PFSK-1 (cell line): ENCODE measurements at regions not wholly inside any gene's neighbourhood (a gene's known extent, or its start where the extent isn't known, plus 50 kb on each side); places are given as distances from the start of the nearest gene placed in this dataset.

Source experiments
- FOXP2 ChIP-seq: optimal IDR thresholded peaks from 2 replicates; pipeline ENCODE3; 2011; ENCODE audit warnings: borderline replicate concordance, control low read depth, inconsistent platforms; ENCODE audit not compliant: insufficient read depth; ENCODE audit errors: extremely low read length, extremely low read depth
- POLR2AphosphoS5 ChIP-seq: IDR thresholded peaks from 2 replicates; pipeline ENCODE4 v1.6.1; 2012; ENCODE audit warnings: low read depth, mild to moderate bottlenecking, control low read depth, low read length, moderate library complexity
- SIN3A ChIP-seq: IDR thresholded peaks from 2 replicates; pipeline ENCODE4 v1.6.1; 2012; ENCODE audit warnings: mild to moderate bottlenecking, low read length, moderate library complexity, borderline replicate concordance; ENCODE audit not compliant: insufficient read depth
- TAF1 ChIP-seq: IDR thresholded peaks from 2 replicates; pipeline ENCODE4 v1.6.1; 2012; ENCODE audit warnings: low read length, control low read depth, borderline replicate concordance; ENCODE audit not compliant: insufficient read depth
- TF ChIP-seq, protein P1 (sequence below), 2 experiments: IDR thresholded peaks; 2 replicates each; pipeline versions ENCODE4 v1.6.1 to v1.8.0; 2011 to 2012; ENCODE audit warnings: low read depth in 2 of 2, low read length in 2 of 2, control low read depth in 1 of 2, inconsistent platforms in 1 of 2, mild to moderate bottlenecking in 1 of 2, moderate library complexity in 1 of 2; ENCODE audit not compliant: insufficient read depth in 1 of 2

DNA sequence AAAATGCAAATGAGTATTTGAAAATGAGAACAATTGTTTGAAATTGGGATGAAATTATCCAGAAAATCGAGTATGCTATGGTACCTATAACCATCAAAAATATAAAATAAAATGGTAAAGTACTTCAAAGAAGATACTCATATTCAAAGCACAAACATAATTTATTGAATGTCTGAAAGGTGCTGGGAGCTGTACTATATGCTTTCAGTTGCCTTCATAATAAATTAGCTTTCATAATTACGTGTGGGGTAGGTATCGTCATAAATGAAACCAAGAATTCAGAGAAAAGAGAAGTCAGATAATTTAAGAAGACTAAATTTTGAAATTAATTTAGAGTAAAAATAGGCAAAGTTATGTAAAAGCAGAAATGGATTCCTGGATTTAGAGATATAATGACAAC, 721.9 kb upstream of the ACVR2A start:
- TF ChIP-seq TAF1 = no peak

GRCh38 chr2:147110962-147111361, 733.9 kb upstream of the ACVR2A start:
- no peak for TF ChIP-seq POLR2AphosphoS5
- no peak for TF ChIP-seq FOXP2
- no peak for TF ChIP-seq SIN3A

GRCh38 chr2:147110317-147110716, 734.5 kb upstream of the ACVR2A start:
- TF ChIP-seq FOXP2 = no peak
- no peak for TF ChIP-seq TAF1
- TF ChIP-seq SIN3A = no peak
- TF ChIP-seq, protein P1, sequence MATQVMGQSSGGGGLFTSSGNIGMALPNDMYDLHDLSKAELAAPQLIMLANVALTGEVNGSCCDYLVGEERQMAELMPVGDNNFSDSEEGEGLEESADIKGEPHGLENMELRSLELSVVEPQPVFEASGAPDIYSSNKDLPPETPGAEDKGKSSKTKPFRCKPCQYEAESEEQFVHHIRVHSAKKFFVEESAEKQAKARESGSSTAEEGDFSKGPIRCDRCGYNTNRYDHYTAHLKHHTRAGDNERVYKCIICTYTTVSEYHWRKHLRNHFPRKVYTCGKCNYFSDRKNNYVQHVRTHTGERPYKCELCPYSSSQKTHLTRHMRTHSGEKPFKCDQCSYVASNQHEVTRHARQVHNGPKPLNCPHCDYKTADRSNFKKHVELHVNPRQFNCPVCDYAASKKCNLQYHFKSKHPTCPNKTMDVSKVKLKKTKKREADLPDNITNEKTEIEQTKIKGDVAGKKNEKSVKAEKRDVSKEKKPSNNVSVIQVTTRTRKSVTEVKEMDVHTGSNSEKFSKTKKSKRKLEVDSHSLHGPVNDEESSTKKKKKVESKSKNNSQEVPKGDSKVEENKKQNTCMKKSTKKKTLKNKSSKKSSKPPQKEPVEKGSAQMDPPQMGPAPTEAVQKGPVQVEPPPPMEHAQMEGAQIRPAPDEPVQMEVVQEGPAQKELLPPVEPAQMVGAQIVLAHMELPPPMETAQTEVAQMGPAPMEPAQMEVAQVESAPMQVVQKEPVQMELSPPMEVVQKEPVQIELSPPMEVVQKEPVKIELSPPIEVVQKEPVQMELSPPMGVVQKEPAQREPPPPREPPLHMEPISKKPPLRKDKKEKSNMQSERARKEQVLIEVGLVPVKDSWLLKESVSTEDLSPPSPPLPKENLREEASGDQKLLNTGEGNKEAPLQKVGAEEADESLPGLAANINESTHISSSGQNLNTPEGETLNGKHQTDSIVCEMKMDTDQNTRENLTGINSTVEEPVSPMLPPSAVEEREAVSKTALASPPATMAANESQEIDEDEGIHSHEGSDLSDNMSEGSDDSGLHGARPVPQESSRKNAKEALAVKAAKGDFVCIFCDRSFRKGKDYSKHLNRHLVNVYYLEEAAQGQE (IDR thresholded peaks at IDR 0.05; ENCODE audit: insufficient read depth in 1 of 2, low read depth in 2 of 2, low read length in 2 of 2) = no peak
- no peak for TF ChIP-seq POLR2AphosphoS5

DNA sequence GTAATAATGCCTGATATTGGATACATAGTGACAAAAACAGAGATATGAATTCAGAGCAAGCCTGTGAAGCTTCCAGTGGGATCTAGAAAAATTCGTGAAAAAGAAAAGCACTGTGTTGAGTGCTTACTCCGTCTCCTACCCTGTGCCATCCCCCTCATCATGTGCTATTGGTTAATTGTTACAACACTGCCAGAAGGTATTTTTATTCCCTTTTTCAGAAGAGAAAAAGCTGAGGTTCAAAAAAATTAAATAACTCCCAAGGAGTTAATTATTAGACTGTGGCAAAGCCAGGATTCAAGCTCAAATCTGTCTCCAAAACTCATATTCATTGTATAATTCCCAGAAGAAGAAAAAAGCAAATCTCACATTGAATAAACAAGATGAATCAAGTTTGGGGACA, 735.5 kb upstream of the ACVR2A start:
- no peak for TF ChIP-seq POLR2AphosphoS5
- TF ChIP-seq FOXP2 = no peak
- no peak for TF ChIP-seq SIN3A

GRCh38 chr2:147108548-147108947, 736.3 kb upstream of the ACVR2A start:
- TF ChIP-seq, protein P1 (IDR thresholded peaks at IDR 0.05; ENCODE audit: insufficient read depth in 1 of 2, low read depth in 2 of 2, low read length in 2 of 2) = no peak
- TF ChIP-seq TAF1 (no peak), POLR2AphosphoS5 (no peak), SIN3A (no peak), FOXP2 (no peak)

DNA sequence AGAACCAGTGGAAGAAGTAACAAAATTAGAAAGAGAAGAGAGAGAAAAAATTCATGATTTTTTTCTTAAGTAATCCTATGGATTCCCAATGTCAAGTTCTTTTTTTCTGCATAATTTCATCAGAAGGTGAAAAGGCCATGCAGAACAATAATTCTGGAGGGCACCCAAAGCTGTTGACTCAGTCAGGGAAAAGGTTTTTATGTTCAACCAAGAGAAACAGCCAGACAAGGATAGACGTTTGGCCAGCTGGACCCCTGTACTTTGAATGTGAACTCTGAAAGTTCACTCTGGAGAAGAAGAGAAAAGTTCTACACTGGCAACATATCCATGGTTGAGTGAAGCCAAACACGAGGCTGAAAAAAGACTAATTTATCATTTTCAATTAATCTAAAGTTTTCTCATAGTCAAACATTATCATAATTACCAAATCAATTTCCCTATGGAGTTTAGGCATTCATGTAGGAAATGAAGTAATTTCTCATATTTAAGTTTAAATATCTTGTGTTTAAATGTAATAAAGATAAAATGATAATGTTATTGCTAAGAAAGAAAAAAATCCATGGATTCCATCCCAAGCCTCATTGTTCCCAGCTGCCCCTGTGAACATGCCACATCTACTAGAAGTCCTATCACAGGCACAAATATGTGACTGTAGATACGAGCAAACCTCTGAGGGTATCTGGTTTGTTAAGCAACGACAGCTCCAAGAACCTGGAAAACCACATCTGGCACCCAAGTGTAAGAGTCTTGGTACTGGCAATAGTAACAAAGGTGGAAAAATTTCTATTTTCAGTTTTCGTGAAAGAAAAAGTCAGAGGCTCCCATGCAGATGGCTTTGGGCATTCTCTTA, 742.7 kb upstream of the ACVR2A start:
- no peak for TF ChIP-seq SIN3A

DNA sequence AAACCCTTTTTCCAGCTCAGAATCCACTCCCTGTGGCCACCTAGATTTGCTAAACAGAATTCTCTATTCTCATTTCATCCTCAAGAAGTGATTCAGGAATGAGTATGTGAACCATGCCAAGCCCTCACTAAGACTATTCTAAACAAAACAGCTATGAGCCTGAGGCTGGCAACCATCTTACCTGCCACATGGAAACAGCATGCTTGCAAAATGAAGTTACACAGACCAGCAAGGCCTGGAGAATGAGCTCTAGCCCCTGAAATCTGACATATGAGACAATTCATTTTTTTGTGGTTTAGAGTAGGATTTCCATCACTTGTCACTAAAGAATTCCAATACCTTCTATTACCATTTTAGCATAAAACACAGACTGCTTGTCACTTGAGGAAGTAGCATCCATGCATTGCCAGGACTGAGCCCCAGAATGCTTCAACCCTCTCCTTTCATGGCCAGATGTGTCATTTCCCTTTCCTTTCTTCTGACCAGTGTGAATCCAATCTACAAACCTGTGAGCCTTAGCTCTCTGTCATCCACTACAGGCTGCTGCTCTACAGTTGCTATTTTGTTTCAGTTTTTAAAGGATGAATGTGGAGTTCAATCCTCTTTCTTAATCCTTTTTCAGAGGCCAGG, 744.3 kb upstream of the ACVR2A start:
- TF ChIP-seq FOXP2 (no peak), SIN3A (no peak), TAF1 (no peak), POLR2AphosphoS5 (no peak)
- TF ChIP-seq, protein P1 (IDR thresholded peaks at IDR 0.05; ENCODE audit: insufficient read depth in 1 of 2, low read depth in 2 of 2, low read length in 2 of 2) = no peak
